ENCODE measurements at regions not wholly inside any gene's neighbourhood (a gene's known extent, or its start where the extent isn't known, plus 50 kb on each side); places are given as distances from the start of the nearest gene placed in this dataset.

DNA sequence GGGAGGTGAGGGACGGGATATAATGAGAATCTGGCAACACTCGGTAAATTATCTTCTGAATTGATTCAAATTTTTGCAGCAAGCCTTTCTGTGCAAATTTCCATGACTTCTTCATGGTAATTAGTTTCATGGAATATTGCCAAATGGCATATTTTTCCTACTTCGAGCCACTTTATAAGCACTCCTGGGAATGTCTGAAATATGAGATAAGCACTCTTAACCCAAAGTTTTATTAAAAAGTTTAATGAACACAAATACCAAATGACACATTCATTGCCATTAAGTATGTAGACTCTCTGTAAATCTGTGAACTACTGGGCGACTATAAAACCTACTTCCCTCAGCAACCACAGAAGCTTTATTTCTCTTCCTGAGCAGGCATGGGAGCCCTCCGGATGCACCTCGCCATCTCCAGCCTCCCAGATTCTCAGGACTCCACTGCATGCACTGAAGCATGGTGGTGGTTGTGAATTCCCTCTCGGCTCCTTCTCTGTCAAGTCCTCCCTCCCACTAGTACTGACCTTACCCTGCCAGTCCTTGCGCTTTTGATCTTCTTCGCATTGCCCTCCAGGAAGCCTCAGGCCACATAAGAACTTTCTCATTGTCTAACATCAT is 154.4 kb upstream of the RPL34 start:
- TF ChIP-seq POLR2A (IDR thresholded peaks at IDR 0.05): no peak
- TF ChIP-seq, protein P1, sequence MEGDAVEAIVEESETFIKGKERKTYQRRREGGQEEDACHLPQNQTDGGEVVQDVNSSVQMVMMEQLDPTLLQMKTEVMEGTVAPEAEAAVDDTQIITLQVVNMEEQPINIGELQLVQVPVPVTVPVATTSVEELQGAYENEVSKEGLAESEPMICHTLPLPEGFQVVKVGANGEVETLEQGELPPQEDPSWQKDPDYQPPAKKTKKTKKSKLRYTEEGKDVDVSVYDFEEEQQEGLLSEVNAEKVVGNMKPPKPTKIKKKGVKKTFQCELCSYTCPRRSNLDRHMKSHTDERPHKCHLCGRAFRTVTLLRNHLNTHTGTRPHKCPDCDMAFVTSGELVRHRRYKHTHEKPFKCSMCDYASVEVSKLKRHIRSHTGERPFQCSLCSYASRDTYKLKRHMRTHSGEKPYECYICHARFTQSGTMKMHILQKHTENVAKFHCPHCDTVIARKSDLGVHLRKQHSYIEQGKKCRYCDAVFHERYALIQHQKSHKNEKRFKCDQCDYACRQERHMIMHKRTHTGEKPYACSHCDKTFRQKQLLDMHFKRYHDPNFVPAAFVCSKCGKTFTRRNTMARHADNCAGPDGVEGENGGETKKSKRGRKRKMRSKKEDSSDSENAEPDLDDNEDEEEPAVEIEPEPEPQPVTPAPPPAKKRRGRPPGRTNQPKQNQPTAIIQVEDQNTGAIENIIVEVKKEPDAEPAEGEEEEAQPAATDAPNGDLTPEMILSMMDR (IDR thresholded peaks at IDR 0.05): no peak

Data from testis (tissue), 2 donors.